B cell (primary cell): ENCODE measurements at regions not wholly inside any gene's neighbourhood (a gene's known extent, or its start where the extent isn't known, plus 50 kb on each side); places are given as distances from the start of the nearest gene placed in this dataset.

Experiments used
- ATAC-seq: fragments of 200-7000 bp; cut with Tn5 transposase; one replicate; pipeline ENCODE4 v1.10.0; 2021; ENCODE audit warnings: low read depth, mild to moderate bottlenecking, moderate number of reproducible peaks, moderate library complexity
- CTCF ChIA-PET: fragments of 350-600 bp; sonication (Branson Sonifier 250); formaldehyde crosslinking; loops from one replicate; lab custom pipeline; 2021; ENCODE audit warnings: antibody characterized with exemption, inconsistent platforms; lab: Charles Lee
- POLR2A ChIA-PET: fragments of 350-600 bp; sonication (Branson Sonifier 250); formaldehyde crosslinking; loops from one replicate; lab custom pipeline; 2021; ENCODE audit warnings: antibody characterized with exemption; lab: Charles Lee
- DNase-seq: peaks from one replicate; pipeline ENCODE4 v3.0.0; 2013
- H2AFZ ChIP-seq: 2 replicates; pipeline ENCODE4 v1.6.1; 2012; ENCODE audit warnings: mild to moderate bottlenecking, low read depth, low read length; ENCODE audit not compliant: insufficient read depth, poor library complexity, severe bottlenecking
- H3K27ac ChIP-seq, 2 donors: 1 replicate in 1 of 2; 2 replicates in 1 of 2; pipeline ENCODE4 v1.5.1; 2012 to 2013; ENCODE audit warnings: low read length in 2 of 2, mild to moderate bottlenecking in 2 of 2, moderate library complexity in 1 of 2
- H3K27me3 ChIP-seq, 4 experiments: fragments of 200-600 bp in 1 of 4; sonication (generic) in 1 of 4; replicated peaks in 1 of 4; 1 replicate in 2 of 4; 2 replicates in 2 of 4; pipeline versions ENCODE4 v1.6.1 to v1.7.0; 2013 to 2016; ENCODE audit warnings: low read length in 3 of 4, mild to moderate bottlenecking in 2 of 4, mixed read lengths in 1 of 4, moderate library complexity in 1 of 4; ENCODE audit not compliant: insufficient read depth in 4 of 4, control insufficient read depth in 3 of 4; ENCODE audit errors: control extremely low read depth in 1 of 4
- H3K36me3 ChIP-seq, 2 experiments: replicated peaks in 1 of 2; 1 replicate in 1 of 2; 2 replicates in 1 of 2; pipeline versions ENCODE4 v1.6.1 to v1.7.1; 2013; ENCODE audit warnings: low read length in 1 of 2; ENCODE audit not compliant: insufficient read depth in 2 of 2, control insufficient read depth in 1 of 2; ENCODE audit errors: control extremely low read depth in 1 of 2, extremely low read depth in 1 of 2
- H3K4me1 ChIP-seq, 2 donors: fragments of 200-600 bp in 1 of 2; sonication (generic) in 1 of 2; 1 replicate in 1 of 2; 2 replicates in 1 of 2; pipeline versions ENCODE4 v1.5.1 to v1.6.1; 2013 to 2017; ENCODE audit warnings: low read length in 2 of 2; ENCODE audit not compliant: control insufficient read depth in 2 of 2, insufficient read depth in 2 of 2
- H3K4me2 ChIP-seq: replicated peaks from 2 replicates; pipeline ENCODE3; 2012; ENCODE audit warnings: mild to moderate bottlenecking, low read depth, low read length; ENCODE audit not compliant: poor library complexity, severe bottlenecking
- H3K4me3 ChIP-seq, 5 experiments: fragments of 200-600 bp in 1 of 5; sonication (generic) in 1 of 5; 1 replicate in 3 of 5; 2 replicates in 2 of 5; pipeline versions ENCODE4 v1.5.1 to v1.7.0; 2011 to 2016; ENCODE audit warnings: low read length in 4 of 5, mild to moderate bottlenecking in 4 of 5, low read depth in 2 of 5, control low read depth in 1 of 5, moderate library complexity in 1 of 5; ENCODE audit not compliant: insufficient read depth in 1 of 5; ENCODE audit errors: control extremely low read depth in 1 of 5, extremely low read depth in 1 of 5
- H3K79me2 ChIP-seq: fragments of 200-600 bp; sonication (generic); one replicate; pipeline ENCODE4 v1.6.0; 2016; ENCODE audit warnings: low read length; ENCODE audit not compliant: control insufficient read depth, insufficient read depth
- H3K9ac ChIP-seq: fragments of 200-600 bp; sonication (generic); 2 replicates; pipeline ENCODE4 v1.6.1; 2017; ENCODE audit warnings: mild to moderate bottlenecking, low read length, moderate library complexity
- H3K9me3 ChIP-seq, 3 donors: one replicate each; pipeline versions ENCODE4 v1.6.1 to v1.7.1; 2013; ENCODE audit warnings: low read length in 2 of 3; ENCODE audit not compliant: control insufficient read depth in 2 of 3, insufficient read depth in 1 of 3; ENCODE audit errors: control extremely low read depth in 1 of 3
- H4K20me1 ChIP-seq: 2 replicates; pipeline ENCODE4 v1.6.0; 2012; ENCODE audit warnings: mild to moderate bottlenecking, low read length; ENCODE audit not compliant: insufficient read depth, control insufficient read depth, poor library complexity, severe bottlenecking
- H3K27ac Mint-ChIP-seq: one replicate; pipeline ENCODE4 v1.8.0; 2021; ENCODE audit warnings: mixed read lengths
- H3K27me3 Mint-ChIP-seq: one replicate; pipeline ENCODE4 v1.8.0; 2021; ENCODE audit warnings: mixed read lengths
- H3K4me1 Mint-ChIP-seq: one replicate; pipeline ENCODE4 v1.8.0; 2021; ENCODE audit warnings: mixed read lengths
- H3K4me3 Mint-ChIP-seq: one replicate; pipeline ENCODE4 v1.8.0; 2021; ENCODE audit warnings: mixed read lengths
- H3K9me3 Mint-ChIP-seq: one replicate; pipeline ENCODE4 v1.8.0; 2022; ENCODE audit warnings: mixed read lengths; ENCODE audit not compliant: insufficient read depth
- CTCF ChIP-seq: fragments of 200-600 bp; IDR thresholded peaks from one replicate; pipeline ENCODE4 v1.8.0; 2022; ENCODE audit warnings: antibody characterized with exemption, mild to moderate bottlenecking
- EZH2 ChIP-seq: IDR thresholded peaks from 2 replicates; pipeline ENCODE4 v1.6.1; 2012; ENCODE audit warnings: borderline replicate concordance, low read depth, mild to moderate bottlenecking, moderate library complexity, low read length; ENCODE audit not compliant: insufficient read depth, poor library complexity, severe bottlenecking
- WGBS: methylation state at CpG from one replicate; pipeline ENCODE4 v1.1.5; 2013; ENCODE audit warnings: missing lambda C conversion rate; ENCODE audit not compliant: insufficient coverage; 5-methylcytosine and 5-hydroxymethylcytosine counted together
- intact Hi-C: fragments of 100-400 bp; cut with micrococcal nuclease; formaldehyde crosslinking; loops from one replicate; pipeline ENCODE4 v1.10.0; 2022

GRCh38 chrY:12271162-12271561 lies 429.9 kb upstream of the USP9Y start:
- Mint-ChIP-seq H3K27me3 (no peaks in the 10 kb centered on the region), H3K27ac (no peak overlapping the region), H3K4me3 (no peak overlapping the region), H3K9me3 (no peaks in the 10 kb centered on the region), H3K4me1 (no peaks in the 10 kb centered on the region)
- ATAC-seq (no peak), DNase-seq (no peak)
- intact Hi-C loops = no loop called here
- H3K4me1 ChIP-seq = no peaks in the 10 kb centered on the region
- CTCF ChIA-PET = no interaction called here
- H3K9ac ChIP-seq = no peak overlapping the region
- WGBS = no CpG with 5 or more reads among the region's 4 CpGs
- no peak overlapping the region for H3K4me3 ChIP-seq
- no peaks in the 10 kb centered on the region for H3K79me2 ChIP-seq
- H4K20me1 ChIP-seq = no peaks in the 10 kb centered on the region
- H3K4me2 ChIP-seq = no peak overlapping the region
- TF ChIP-seq CTCF = no peak
- TF ChIP-seq EZH2 = no peak
- POLR2A ChIA-PET = no interaction called here
- H2AFZ ChIP-seq = no peak overlapping the region
- H3K27me3 ChIP-seq = no peaks in the 10 kb centered on the region
- H3K27ac ChIP-seq = no peak overlapping the region
- no peaks in the 10 kb centered on the region for H3K36me3 ChIP-seq
- H3K9me3 ChIP-seq = no peaks in the 10 kb centered on the region

- Mint-ChIP-seq H3K4me1 (no peaks in the 10 kb centered on the region), H3K4me3 (no peak overlapping the region), H3K9me3 (peaks cover 5% of the 10 kb centered on the region), H3K27me3 (no peaks in the 10 kb centered on the region), H3K27ac (no peak overlapping the region)
- no peaks in the 10 kb centered on the region for H3K4me1 ChIP-seq
- H3K4me3 ChIP-seq = no peak overlapping the region
- no peak overlapping the region for H2AFZ ChIP-seq
- no peaks in the 10 kb centered on the region for H3K36me3 ChIP-seq
- no peaks in the 10 kb centered on the region for H3K27me3 ChIP-seq
- CTCF ChIA-PET = no interaction called here
- H4K20me1 ChIP-seq = no peaks in the 10 kb centered on the region
- no peak overlapping the region for H3K9ac ChIP-seq
- no peak for DNase-seq
- ATAC-seq = no peak
- H3K79me2 ChIP-seq = no peaks in the 10 kb centered on the region
- no peak for TF ChIP-seq EZH2
- TF ChIP-seq CTCF = no peak
- POLR2A ChIA-PET = no interaction called here
- no peaks in the 10 kb centered on the region for H3K9me3 ChIP-seq
- no peak overlapping the region for H3K4me2 ChIP-seq
- no peak overlapping the region for H3K27ac ChIP-seq
- intact Hi-C loops = no loop called here
- WGBS = 60% methylated on average over 1 of the region's 5 CpGs
These were observed 415.4 kb upstream of the USP9Y start for GRCh38 chrY:12285608-12286007.
